DMS153 treated with DMSO at 0.1 percent for 48 hours (cell line): ENCODE measurements at regions not wholly inside any gene's neighbourhood (a gene's known extent, or its start where the extent isn't known, plus 50 kb on each side); places are given as distances from the start of the nearest gene placed in this dataset.

Experiments
- DNase-seq: peaks from one replicate; lab custom pipeline; 2025; ENCODE audit not compliant: unreplicated experiment; lab: John Stamatoyannopoulos, UW

DNA sequence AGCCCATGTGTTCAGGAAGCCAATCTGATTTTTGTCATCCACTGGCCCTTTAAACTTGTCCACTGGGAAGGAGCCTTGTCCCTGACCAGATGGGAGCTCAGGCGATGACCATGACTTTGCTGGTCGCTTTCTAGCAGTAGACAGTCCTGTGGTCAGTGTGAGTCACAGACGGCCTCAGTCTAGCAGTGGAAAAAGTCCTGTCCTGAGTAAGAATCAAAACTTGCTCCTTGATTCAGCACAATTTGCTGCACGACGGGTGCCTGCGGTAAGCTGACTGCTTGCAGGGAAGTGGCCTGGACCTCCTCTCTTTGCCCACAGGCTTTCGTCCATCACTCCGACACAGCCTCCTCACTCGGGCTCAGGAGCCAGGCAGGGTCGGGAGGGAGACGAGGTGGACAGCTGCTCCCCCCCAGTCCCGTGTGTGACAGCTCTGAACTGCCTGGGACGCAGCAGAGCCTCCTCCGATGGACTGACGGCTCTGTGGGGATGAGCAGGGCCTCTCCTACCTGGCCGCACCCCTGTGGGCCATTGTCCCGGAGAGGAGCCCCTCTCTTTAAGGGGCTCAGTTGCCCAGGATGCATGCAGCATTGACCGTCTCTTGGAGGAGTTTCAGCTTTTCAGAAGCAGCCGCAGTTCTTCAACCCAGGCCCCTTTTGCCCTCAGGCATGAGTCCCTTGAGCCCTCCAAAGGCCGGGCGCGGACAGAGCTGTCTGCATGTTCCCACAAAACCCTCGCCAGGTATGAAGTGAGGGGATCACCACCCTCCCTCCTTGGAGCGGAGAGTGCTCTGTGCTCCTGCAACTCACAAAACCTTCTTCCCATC is 209.2 kb downstream of the ANKRD60 start:
- DNase-seq: no peak

DNA sequence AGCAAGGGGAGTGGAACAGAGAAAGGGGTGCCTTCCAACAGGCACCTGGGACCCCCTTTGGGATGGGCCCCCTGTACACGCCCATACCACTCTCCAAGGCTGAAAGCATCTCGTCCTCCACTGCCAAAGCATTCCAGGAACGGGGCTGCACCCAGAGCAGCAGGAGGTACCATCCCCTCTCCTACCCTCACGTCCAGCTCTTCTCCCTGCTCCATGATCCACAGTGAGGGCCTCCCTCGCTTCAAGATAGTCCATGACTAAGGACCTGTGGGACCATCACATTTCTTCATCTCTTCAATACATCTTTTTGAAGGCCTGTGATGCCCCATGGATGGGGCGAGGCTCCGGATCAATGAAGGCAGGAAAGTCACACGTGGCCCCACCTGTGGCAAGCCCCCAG is 209.9 kb downstream of the ANKRD60 start:
- DNase-seq: no peak

DNA sequence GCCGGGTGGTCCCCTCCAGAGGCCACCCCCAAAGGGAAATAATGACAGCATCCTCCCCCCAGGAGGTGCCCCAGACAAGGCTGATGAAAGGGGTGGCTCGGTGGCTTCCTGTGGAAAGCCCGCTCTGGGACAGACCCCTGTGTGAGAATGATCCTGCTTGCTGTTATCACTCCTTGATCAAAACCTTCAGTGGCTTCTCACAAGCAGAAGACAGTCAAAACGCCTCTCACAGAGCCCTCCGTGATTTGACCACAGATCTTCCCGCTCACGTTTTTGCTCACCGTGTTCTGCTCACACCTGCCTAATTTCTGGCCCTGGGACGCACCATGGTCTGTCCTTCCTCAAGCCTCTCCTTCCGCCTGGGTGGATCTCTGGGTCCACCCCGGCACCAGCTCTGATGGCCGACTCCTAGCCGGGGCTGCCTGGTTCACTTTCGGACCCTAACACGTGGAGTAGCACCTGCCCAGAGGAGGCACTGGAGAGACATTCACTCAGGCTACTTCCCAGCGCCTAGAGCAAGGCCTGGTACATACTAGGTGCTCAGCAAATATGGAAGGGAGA is 210.4 kb downstream of the ANKRD60 start:
- no peak for DNase-seq

DNA sequence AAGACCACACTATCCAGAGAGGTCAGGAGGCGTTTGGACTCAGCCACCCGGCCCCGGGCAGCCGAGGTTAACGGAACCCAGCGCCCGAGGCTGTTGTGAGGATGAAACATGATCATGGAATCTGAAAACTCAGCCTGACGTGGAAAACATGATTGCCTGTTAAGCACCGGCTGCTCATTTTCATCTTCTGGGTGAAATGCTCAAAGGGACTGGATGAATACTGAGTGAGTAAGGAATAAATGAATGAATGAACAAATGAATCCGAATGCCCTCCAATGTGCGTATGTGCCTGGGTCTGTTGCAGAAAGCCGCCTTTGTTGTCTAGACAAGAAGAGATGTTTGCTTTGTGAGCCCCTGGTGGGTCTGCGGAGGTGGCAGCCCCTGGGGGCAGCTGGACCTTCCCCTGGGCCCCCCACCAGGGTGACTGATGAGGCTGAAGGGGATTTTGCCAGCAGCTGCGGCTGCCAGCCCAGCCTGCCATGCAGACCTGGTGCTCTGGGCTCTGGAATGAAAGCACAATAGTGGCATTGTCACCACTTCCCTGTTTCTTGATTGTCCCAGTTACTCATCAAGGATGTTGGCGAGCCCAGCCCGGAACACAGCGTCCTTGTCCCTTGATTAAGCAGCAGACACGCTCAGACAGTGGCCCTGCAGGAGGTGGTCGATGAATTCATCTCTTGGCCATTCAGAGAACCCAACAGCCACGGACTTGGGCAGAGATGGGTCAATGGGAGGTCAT is 211.1 kb downstream of the ANKRD60 start:
- no peak for DNase-seq

DNA sequence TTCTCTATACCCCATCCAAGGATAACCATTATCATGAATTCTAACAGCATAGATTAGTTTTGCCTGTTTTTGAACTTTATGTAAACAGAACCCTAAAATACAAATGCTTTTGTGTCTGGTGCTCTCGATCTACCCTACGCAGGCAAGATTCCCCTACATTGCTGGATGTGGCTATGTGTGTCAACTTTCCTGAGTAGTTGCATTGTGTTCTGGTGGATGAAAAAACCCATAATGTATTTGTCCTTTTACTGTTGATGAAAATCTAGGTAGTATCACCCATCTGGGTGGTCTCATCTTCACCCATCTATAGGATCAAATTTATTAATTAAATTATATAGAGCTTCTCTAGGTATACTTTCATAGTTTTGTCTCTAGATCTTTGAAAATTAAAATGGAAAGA is 211.7 kb downstream of the ANKRD60 start:
- DNase-seq: no peak

DNA sequence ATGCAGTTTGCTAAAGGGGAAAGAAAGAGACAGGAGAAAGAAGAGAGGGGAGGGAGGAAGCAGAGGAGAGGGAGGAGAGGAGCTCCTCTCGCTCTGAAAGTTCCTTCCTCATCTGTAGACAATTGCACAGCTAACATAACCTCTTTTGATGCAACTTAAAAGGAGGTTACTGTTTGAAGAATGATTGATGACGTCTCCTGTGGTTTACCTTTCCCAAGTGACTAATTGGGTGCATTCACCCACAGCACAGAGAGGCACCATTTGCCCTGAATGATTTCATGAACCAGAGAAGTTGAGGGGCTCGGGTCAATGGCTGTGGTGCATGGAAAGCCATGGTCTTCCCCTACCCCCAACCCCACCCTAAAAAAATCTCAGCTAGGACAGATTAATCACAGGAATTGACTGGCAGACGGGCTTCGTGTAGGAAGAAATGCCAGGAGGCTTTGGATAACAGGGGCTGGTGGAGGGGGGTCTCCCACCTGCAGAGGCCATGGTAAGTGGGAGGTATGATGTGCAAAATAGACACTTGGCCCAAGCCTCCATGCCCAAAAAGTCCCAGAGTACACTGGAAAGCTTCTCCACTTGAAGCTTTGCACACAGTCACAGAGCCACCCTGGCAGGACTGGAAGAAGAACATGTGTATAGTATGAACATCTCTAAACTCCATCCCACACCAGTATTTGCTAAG is 213.7 kb downstream of the ANKRD60 start:
- no peak for DNase-seq

DNA sequence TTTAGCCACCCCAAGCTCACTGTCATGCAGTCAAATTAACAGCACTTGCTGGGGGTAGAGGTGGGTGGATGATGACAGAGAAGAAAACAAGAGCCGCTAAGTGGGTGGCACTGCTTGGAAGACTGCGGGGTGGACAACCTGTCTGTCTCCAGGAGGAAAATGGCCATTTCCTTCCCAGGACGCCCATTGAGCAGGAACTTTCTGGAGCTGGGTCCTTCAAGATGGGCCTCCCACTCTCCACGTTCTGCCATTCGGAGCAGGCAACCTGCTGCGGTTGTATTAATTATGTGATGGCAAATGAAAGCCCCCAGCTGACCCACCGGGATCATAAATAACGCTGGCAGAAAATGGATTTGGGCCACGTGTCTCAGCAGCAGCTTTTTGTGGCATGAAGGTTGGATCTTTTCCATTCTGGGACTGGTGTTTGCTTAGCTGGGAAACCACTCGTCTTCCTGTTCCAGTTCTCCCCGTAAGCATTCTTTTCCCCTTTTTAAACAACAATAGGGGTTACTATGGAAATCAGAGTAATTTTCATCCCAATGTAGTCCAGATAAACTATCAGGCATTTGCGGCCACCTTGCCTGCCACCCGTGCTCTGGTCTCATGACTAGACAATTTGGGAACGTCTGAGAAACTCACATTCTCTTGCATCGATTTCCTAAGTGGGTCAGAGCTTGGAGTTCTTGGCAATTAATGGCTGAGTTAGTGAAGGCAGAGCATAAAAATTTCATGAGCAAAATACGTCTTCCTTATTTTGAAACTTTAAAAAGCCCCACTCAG is 215.5 kb downstream of the ANKRD60 start:
- DNase-seq: no peak

DNA sequence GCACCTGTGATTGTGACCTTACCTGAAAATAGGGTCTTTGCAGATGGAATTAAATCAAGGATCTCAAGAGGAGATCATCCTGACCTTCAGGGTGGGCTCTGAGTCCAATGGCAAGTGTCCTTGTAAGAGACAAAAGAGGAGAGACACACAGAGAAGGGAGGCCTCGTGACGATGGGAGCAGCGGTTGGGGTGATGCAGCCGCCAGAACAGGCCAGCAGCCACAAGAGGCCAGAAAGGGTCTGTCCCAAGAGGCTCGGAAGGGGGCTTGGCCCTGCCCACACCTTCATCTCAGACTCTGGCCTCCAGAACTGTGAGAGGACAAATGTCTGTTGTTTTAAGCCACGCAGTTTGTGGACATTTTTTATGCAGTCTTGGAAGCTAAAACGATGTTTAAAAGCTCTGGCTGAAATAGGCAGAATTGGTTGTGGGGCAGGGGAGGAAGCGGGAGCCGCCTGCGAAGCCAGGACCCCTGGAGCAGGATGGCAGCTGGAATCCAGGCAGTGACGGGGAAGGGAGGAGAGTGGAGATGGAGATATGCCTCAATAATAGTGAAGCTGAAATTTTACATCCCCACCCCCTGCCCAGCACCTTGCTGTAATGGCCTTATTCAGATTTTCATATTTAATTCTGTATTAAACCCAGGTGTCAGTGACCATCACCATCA is 216.4 kb downstream of the ANKRD60 start:
- no peak for DNase-seq

DNA sequence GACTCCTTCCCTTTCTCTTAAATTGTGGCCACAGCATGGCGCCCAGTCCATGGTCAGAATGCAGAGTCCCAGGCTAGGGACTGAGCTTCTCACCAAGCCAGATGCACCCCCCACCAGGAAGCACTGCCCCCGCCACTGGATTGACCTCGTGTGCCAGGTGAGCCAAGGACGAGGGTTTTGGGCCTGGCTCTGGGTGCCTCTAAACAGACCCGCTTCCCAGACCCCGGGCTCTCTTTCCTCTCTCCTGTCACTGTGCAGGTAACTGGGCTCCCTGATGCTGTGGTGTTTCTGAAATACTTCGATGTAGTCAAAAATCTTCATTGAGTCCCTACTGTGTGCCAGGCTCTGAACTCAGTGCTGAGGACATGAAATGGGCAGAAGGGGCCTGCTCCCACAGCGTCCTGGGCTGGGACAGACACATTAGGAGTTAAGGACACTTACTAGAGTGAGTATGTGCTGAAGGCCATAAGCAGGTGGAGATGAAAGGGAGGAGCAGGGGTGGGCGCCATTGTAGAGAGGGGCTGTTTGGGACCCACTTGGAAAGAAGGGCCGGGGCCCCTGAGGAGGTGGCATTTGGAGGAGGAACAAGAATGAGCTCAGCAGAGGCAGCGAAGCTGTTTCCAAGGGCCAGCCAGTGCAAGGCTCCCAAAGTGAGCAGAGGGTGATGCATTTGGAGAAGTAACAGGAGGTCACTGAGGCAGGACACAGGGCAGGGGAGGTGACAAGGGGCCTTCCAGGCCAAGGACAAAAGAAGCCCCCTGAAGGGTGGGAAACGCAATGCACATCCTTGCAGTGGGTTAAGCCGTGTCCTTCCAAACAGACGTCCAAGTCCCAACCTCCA is 217.1 kb downstream of the ANKRD60 start:
- no peak for DNase-seq

DNA sequence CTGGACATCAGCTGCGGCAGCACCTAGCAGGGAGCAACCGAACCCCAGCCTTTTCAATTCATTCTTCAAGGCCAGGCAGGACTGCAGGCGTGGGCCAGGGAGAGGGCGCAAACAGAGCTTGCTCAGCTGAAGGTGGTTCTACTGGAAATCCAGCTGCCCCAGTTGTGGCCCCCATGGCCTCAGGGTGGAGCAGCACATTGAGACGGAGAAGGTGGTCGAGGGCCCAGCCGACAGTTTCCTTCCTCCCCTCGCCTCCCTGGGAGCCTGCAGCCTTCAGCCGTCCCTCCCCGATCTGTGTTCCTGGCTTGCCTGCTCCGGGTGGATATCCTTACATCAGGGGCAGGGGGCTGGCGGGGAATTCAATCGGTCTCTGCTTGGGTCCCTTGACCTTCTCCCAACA is 217.8 kb downstream of the ANKRD60 start:
- DNase-seq: no peak

DNA sequence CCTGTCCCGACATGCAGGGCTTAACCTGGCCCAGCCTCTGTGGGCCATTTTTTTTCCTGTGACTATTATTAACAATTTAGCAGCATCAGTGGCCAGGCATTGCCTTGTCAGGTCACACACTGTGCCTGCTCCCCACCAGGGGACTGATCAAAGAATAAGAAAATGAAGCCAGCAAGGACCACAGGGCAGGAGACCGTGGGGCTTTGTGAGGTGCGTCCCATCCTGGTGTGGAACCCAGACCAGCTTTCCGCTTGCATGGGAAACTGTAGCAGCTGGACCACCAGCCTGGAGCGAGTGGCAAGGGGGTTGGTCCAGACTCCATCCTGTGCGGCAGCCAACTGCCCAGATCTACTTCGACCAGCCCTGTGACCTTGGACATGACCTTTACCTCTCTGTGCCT is 218.3 kb downstream of the ANKRD60 start:
- DNase-seq: no peak

DNA sequence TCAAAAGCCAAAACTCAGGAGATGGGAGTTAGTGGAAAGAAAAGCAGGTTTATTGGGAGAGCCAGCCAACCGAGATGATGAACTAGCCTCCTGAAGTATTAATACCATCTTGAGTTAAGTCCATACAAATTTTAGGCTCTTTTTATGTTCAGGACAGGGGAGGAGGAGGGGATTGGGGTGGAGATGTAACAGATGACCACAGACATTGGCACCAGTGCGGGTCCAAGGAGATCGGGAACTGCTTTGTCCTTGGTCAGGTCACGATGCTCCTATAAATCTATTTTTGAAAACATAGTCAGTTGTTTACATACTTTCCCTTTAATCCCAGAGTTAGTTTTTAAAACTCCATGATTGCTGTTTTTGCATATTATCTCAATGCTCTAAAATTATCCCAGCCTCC is 219.6 kb downstream of the ANKRD60 start:
- no peak for DNase-seq

DNA sequence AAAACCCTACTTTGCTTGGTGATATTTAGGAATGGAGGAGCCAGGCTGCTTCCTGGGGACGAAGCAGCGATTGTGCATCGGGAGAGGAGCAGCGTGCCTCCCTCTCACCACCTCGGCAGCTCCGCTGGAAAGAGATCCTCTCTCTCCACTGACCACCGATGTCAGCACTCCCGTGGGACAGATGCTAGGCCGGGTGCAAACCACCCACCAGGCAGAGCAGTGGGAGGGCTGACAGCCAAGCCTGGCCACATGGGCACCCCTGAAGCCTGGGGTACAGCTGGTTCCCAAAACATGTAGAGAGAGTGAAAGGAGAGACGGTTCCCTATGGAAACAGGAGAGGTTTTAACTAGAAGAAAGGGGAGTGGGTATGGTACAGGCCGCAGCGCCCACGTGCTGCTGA is 220.0 kb downstream of the ANKRD60 start:
- DNase-seq: no peak

DNA sequence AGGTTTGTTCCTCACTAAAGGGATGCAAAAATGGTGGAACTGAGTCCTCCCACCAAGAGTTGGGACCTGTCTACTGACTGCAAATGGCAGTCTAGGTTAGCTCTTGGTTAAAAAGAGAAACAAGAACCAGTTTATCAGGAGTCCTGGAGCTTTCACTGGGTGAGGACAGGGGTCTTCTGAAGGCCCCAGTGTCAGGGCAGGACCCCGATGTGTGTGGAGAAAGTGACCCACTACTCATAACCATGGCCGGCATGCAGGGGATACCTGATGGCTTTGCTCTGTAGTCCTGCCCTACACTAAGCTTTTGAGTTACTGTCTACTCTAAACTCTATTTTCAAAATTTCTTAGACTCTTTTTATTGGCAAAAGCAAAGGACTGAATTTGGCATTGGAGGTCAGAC is 220.5 kb downstream of the ANKRD60 start:
- no peak for DNase-seq

DNA sequence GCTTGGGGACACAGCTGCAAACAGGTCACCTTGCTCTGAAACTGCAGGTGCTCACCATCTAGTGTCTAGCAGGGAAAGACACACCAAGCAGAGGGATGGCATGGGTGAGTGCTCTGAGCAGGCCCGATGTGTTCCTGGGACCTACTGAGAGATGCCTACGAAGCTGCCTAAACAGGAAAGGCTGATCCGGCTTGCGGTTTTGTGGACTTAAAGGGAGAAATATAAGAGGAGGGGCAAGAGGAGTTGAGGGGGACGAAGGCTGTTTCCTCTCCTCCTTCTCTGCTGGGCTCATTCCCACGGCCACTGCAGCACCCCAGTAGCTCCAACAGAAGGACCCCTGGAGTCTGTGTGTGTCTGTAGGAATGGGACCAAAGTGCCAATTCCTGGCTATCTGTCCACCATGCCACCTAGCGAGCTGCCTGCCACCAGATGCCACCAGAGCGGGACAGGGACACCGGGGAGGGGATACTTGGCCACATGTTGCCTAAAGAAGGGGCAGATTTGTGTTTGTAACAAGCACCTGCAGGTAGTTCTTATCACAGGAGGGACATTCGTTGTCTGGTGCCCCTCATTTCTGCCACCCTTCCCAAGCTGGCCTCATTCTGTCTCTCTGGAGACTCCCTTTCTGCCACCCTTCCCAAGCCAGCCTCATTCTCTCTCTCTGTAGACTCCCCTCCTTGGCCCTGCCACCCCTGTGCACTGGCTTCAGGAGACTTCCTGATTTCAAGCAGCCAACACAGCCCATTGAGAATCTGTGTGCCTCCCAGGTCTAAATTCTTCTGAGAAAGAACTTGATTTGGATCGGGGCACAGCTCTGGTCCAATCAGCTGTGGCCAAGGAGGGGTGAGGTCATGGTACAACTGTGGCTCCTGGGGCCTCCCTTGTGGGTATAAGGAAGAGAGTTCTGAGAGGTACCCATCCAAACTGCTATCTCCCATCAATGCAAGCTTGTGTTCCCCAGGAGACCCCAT is 221.8 kb downstream of the ANKRD60 start:
- DNase-seq: no peak

DNA sequence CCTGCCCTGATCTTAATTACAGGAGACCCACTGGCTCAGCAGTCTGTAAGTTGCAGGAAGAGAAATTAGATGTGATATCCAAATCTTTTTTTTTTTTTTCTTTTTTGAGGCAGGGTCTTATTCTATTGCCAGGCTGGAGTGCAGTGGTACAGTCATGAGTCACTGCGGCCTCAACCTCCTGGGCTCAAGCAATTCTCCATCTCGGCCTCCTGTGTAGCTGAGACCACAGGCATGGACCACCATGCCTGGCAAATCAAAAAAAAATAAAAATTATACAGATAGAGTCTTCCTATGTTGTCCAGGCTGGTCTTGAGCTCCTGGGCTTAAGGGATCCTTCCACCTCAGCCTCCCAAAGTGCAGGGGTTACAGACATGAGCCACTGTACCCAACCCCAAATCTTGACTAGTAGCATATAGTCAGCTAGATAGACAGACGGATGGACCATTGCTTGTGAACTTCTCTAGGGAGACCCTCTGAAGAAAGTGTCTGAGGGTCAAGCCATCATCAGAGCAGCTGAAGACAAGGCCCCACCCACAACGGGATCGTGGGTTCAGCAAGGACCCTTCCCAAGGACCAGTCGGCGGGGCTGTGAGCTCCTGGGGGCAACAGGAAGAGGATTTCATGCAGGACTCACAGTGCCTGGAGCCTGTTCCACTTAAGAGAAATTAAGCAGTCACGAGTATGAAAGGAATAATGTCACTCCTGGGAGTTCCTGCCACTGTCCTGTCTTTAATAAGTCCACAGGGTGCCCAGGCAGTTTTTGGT is 222.7 kb downstream of the ANKRD60 start:
- DNase-seq: no peak

DNA sequence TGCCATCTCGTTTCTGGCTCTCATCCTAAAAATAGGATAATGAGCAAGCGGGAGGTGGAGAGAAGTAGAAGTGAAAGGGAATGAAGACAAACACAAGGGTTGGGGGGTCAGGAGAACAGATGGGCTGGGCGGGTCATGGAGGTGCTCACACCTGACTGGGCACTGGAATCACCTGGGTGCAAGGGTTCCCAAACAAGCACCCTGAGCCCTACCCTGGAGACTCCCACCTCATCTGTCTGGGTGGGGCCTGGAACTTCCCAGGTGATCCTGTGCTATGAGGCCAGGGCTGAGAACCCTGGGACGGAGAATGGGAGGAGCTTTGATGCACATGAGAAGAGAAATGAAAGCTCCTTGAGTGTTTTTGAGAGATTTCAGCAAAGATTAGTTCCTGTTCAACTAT is 223.6 kb downstream of the ANKRD60 start:
- no peak for DNase-seq

DNA sequence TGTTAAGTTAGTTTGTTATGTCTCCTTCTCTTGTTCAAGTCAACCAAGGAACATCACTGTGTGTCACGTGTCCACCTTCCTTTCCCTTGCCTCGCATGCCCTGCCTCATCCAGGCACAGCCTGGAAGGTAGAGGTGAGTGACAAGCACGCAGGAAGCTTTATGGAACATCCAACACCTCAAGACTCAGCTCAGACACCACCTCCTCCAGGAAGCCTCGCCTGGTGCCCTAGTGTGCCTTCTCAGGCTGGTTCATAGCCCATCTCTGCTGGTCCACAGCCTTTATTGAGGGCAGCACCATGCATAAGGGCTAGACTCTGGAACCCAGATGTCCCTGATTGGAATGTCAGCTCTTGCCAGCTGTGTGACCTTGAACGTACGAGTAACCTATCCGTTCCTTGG is 224.3 kb downstream of the ANKRD60 start:
- DNase-seq: no peak
